IMR-90 (cell line): ENCODE measurements at regions not wholly inside any gene's neighbourhood (a gene's known extent, or its start where the extent isn't known, plus 50 kb on each side); places are given as distances from the start of the nearest gene placed in this dataset.

Source experiments
- ATAC-seq: fragments of 200-7000 bp; cut with Tn5 transposase; 2 replicates; pipeline ENCODE4 v1.9.1; 2020; ENCODE audit warnings: low read depth, mild to moderate bottlenecking, moderate library complexity
- BruUV-seq: library from RNA; stranded (reverse); fragments of 400-500 nt; replicated peaks from 2 replicates; lab custom pipeline; 2021; lab: Mats Ljungman, UMichigan
- CTCF ChIA-PET: fragments of 300-600 bp; formaldehyde crosslinking; extraction: SDS; loops from one replicate; lab custom pipeline; 2021; ENCODE audit warnings: antibody characterized with exemption; lab: Yijun Ruan, JAX
- POLR2A ChIA-PET: fragments of 300-600 bp; sonication (Branson Sonifier 250); formaldehyde crosslinking; loops from one replicate; lab custom pipeline; 2022; ENCODE audit warnings: antibody characterized with exemption; ENCODE audit not compliant: unreplicated experiment; lab: Charles Lee
- DNase-seq: peaks from one replicate; pipeline ENCODE4 v3.0.0; 2013
- H2AFZ ChIP-seq: replicated peaks from 2 replicates; pipeline ENCODE3; 2013; ENCODE audit warnings: low read length, mild to moderate bottlenecking; ENCODE audit not compliant: poor library complexity
- H2AK5ac ChIP-seq: 2 replicates; pipeline ENCODE4 v1.6.1; 2013; ENCODE audit warnings: low read depth, low read length, inconsistent platforms
- H2AK9ac ChIP-seq: replicated peaks from 2 replicates; pipeline ENCODE3; 2013; ENCODE audit warnings: mild to moderate bottlenecking, low read depth, low read length, moderate library complexity; ENCODE audit not compliant: poor library complexity
- H2BK120ac ChIP-seq: 2 replicates; pipeline ENCODE4 v1.6.1; 2013; ENCODE audit warnings: low read depth, low read length, inconsistent platforms
- H2BK15ac ChIP-seq: 3 replicates; pipeline ENCODE4 v1.6.1; 2013; ENCODE audit warnings: low read depth, low read length, inconsistent platforms
- H2BK20ac ChIP-seq: 2 replicates; pipeline ENCODE4 v1.6.1; 2013; ENCODE audit warnings: low read depth, mild to moderate bottlenecking, inconsistent platforms, low read length, moderate library complexity
- H2BK5ac ChIP-seq: 2 replicates; pipeline ENCODE4 v1.6.1; 2013; ENCODE audit warnings: mild to moderate bottlenecking, low read depth, low read length, inconsistent platforms; ENCODE audit not compliant: poor library complexity, severe bottlenecking
- H3K14ac ChIP-seq: replicated peaks from 2 replicates; pipeline ENCODE4 v1.6.1; 2013; ENCODE audit warnings: low read depth, low read length, inconsistent platforms
- H3K18ac ChIP-seq: 2 replicates; pipeline ENCODE4 v1.6.1; 2013; ENCODE audit warnings: low read depth, low read length, control low read depth
- H3K23ac ChIP-seq: 2 replicates; pipeline ENCODE4 v1.6.1; 2013; ENCODE audit warnings: low read depth, low read length, inconsistent platforms
- H3K27ac ChIP-seq: 2 replicates; pipeline ENCODE4 v1.5.1; 2013; ENCODE audit warnings: mild to moderate bottlenecking, control low read depth, low read length; ENCODE audit not compliant: insufficient read depth
- H3K27me3 ChIP-seq: 2 replicates; pipeline ENCODE4 v1.6.1; 2013; ENCODE audit warnings: low read length; ENCODE audit not compliant: control insufficient read depth, insufficient read depth
- H3K36me3 ChIP-seq: 2 replicates; pipeline ENCODE4 v1.6.1; 2013; ENCODE audit warnings: low read length, mixed read lengths; ENCODE audit not compliant: control insufficient read depth, insufficient read depth
- H3K4ac ChIP-seq: 2 replicates; pipeline ENCODE4 v1.6.1; 2013; ENCODE audit warnings: low read depth, low read length, inconsistent platforms
- H3K4me1 ChIP-seq: 2 replicates; pipeline ENCODE4 v1.6.1; 2013; ENCODE audit warnings: low read length, mixed read lengths; ENCODE audit not compliant: control insufficient read depth, insufficient read depth
- H3K4me2 ChIP-seq: 2 replicates; pipeline ENCODE4 v1.6.1; 2013; ENCODE audit warnings: low read depth, mild to moderate bottlenecking, control low read depth, low read length, moderate library complexity
- H3K4me3 ChIP-seq: 2 replicates; pipeline ENCODE4 v1.5.1; 2013; ENCODE audit warnings: low read depth, mild to moderate bottlenecking, control low read depth, low read length, moderate library complexity; ENCODE audit not compliant: insufficient read depth
- H3K56ac ChIP-seq: 2 replicates; pipeline ENCODE4 v1.6.1; 2013; ENCODE audit warnings: low read length, inconsistent platforms; ENCODE audit not compliant: insufficient read depth; ENCODE audit errors: extremely low read depth
- H3K79me1 ChIP-seq, 2 experiments: 2 replicates each; pipeline ENCODE4 v1.6.1; 2013; ENCODE audit warnings: low read length in 2 of 2, inconsistent platforms in 1 of 2, low read depth in 1 of 2
- H3K9ac ChIP-seq: 2 replicates; pipeline ENCODE4 v1.6.1; 2013; ENCODE audit warnings: low read depth, low read length, control low read depth
- H3K9me1 ChIP-seq: 2 replicates; pipeline ENCODE4 v1.6.1; 2013; ENCODE audit warnings: low read length, inconsistent platforms; ENCODE audit not compliant: insufficient read depth
- H3K9me3 ChIP-seq: 2 replicates; pipeline ENCODE4 v1.6.1; 2013; ENCODE audit warnings: low read length; ENCODE audit not compliant: control insufficient read depth, insufficient read depth
- H4K20me1 ChIP-seq: 2 replicates; pipeline ENCODE4 v1.6.1; 2013; ENCODE audit warnings: low read length, inconsistent platforms; ENCODE audit not compliant: insufficient read depth
- H4K5ac ChIP-seq: 2 replicates; pipeline ENCODE4 v1.6.1; 2013; ENCODE audit warnings: mild to moderate bottlenecking, low read depth, low read length, control low read depth
- H4K8ac ChIP-seq, 2 experiments: 2 replicates each; pipeline ENCODE4 v1.6.1; 2013; ENCODE audit warnings: low read depth in 2 of 2, low read length in 2 of 2, control low read depth in 1 of 2, inconsistent platforms in 1 of 2
- H4K91ac ChIP-seq: 2 replicates; pipeline ENCODE4 v1.6.1; 2013; ENCODE audit warnings: low read depth, low read length, inconsistent platforms; ENCODE audit not compliant: insufficient read depth
- BHLHE40 ChIP-seq: fragments of 150-350 bp; IDR thresholded peaks from 2 replicates; pipeline ENCODE4 v1.6.1; 2016; ENCODE audit warnings: mild to moderate bottlenecking, low read depth, low read length
- CEBPB ChIP-seq: IDR thresholded peaks from 2 replicates; pipeline ENCODE4 v1.6.1; 2012; ENCODE audit warnings: low read depth, low read length, improper control_type of control experiment
- CHD1 ChIP-seq: IDR thresholded peaks from 2 replicates; pipeline ENCODE4 v1.6.1; 2012; ENCODE audit warnings: low read depth, low read length, improper control_type of control experiment
- FOS ChIP-seq: fragments of 150-350 bp; IDR thresholded peaks from 2 replicates; pipeline ENCODE4 v1.6.1; 2016; ENCODE audit warnings: low read depth, low read length
- MAFK ChIP-seq: IDR thresholded peaks from 2 replicates; pipeline ENCODE4 v1.6.1; 2012; ENCODE audit warnings: low read depth, low read length, improper control_type of control experiment
- MAZ ChIP-seq: IDR thresholded peaks from 2 replicates; pipeline ENCODE4 v1.6.1; 2012; ENCODE audit warnings: low read depth, mild to moderate bottlenecking, low read length, improper control_type of control experiment, moderate library complexity, borderline replicate concordance
- MXI1 ChIP-seq: IDR thresholded peaks from 2 replicates; pipeline ENCODE4 v1.6.1; 2012; ENCODE audit warnings: low read depth, mild to moderate bottlenecking, low read length, moderate library complexity, borderline replicate concordance
- NFE2L2 ChIP-seq: fragments of 150-350 bp; IDR thresholded peaks from 2 replicates; pipeline ENCODE4 v1.6.1; 2016; ENCODE audit warnings: low read depth, mild to moderate bottlenecking, low read length
- POLR2A ChIP-seq: IDR thresholded peaks from 2 replicates; pipeline ENCODE4 v1.6.1; 2012; ENCODE audit warnings: mild to moderate bottlenecking, low read depth, low read length
- RAD21 ChIP-seq: IDR thresholded peaks from 2 replicates; pipeline ENCODE4 v1.6.1; 2012; ENCODE audit warnings: low read length, improper control_type of control experiment
- RCOR1 ChIP-seq: IDR thresholded peaks from 2 replicates; pipeline ENCODE4 v1.6.1; 2012; ENCODE audit warnings: mild to moderate bottlenecking, low read length, improper control_type of control experiment; ENCODE audit not compliant: insufficient replicate concordance
- RFX5 ChIP-seq: IDR thresholded peaks from 2 replicates; pipeline ENCODE4 v1.8.0; 2012; ENCODE audit warnings: low read depth, mild to moderate bottlenecking, low read length, moderate library complexity
- SMC3 ChIP-seq: fragments of 150-350 bp; IDR thresholded peaks from 2 replicates; pipeline ENCODE4 v1.6.1; 2016; ENCODE audit warnings: low read depth, mild to moderate bottlenecking, antibody characterized with exemption, low read length, moderate library complexity
- WGBS, 2 experiments: methylation state at CpG; one replicate each; pipeline versions ENCODE4 v1.1.5 to v1.1.7; 2013; ENCODE audit warnings: missing lambda C conversion rate in 2 of 2; ENCODE audit not compliant: insufficient read length in 1 of 2; ENCODE audit errors: extremely low coverage in 2 of 2; 5-methylcytosine and 5-hydroxymethylcytosine counted together
- dilution Hi-C: fragments of 300-500 bp; cut with HindIII; formaldehyde crosslinking; loops from one replicate; pipeline ENCODE4 v1.14.3; 2018; ENCODE audit warnings: low sequenced_read_pairs; ENCODE audit not compliant: unreplicated experiment
- in situ Hi-C: fragments of 300-500 bp; cut with MboI; formaldehyde crosslinking; loops from 3 replicates; pipeline ENCODE4 v1.14.3; 2019; ENCODE audit warnings: low sequenced_read_pairs, inconsistent platforms, mixed read lengths
- intact Hi-C: fragments of 100-400 bp; cut with micrococcal nuclease; formaldehyde crosslinking; loops from 2 replicates; pipeline ENCODE4 v1.10.0; 2022
- TF ChIP-seq, protein P1 (sequence below): fragments of 150-350 bp; IDR thresholded peaks from 2 replicates; pipeline ENCODE4 v1.6.1; 2016; ENCODE audit warnings: low read depth, mild to moderate bottlenecking, low read length, moderate library complexity, borderline replicate concordance
- TF ChIP-seq, protein P2 (sequence below): conservative IDR thresholded peaks from 2 replicates; pipeline ENCODE4 v1.5.1; 2012; ENCODE audit warnings: mild to moderate bottlenecking, low read depth, low read length, improper control_type of control experiment
- TF ChIP-seq, protein P3 (sequence below): fragments of 150-350 bp; IDR thresholded peaks from 2 replicates; pipeline ENCODE4 v1.6.1; 2017; ENCODE audit warnings: mild to moderate bottlenecking, antibody characterized with exemption, low read length, low read depth

DNA sequence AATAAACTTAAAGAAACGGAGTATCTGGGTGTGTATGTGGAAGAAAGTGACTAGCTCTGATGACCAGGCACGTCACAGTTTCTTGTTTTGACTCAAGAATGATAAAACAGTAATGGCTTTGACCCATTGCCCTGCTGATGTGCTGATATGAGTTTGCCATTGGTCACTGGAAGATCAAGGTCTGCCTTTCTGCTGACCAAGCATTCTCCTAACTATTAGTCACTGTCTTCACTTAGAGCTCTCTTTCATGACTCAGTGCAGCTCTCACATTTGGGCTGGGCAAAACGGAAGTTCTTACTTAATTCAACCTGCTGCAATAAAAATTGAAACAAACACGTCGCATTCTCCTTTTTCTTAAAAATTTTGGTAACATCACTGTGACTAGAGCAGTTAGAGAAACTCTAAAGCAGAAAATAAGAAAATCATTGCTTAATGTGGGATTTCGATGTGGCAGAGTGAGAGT is 366.7 kb downstream of the BTG1 start:
- Histone ChIP-seq H3K9me1 (peaks cover 2% of the 10 kb centered on the region; the same call in 1 of the 2 replicates), H3K4me1 (peaks cover 4% of the 10 kb centered on the region), H3K18ac (no peak overlapping the region), H3K4me3 (no peak overlapping the region), H2BK5ac (no peak overlapping the region), H3K79me1 (no peaks in the 10 kb centered on the region), H4K91ac (no peak overlapping the region), H3K36me3 (no peaks in the 10 kb centered on the region), H2BK15ac (no peak overlapping the region), H3K4ac (no peak overlapping the region), H3K9me3 (no peaks in the 10 kb centered on the region), H2AK5ac (no peak overlapping the region), H3K4me2 (peak overlapping the region; percentile 14; the same call in 1 of the 2 replicates), H3K14ac (no peak overlapping the region), H4K8ac (no peak overlapping the region), H3K27me3 (peaks cover 2% of the 10 kb centered on the region; the same call in 1 of the 2 replicates), H3K23ac (no peak overlapping the region), H3K56ac (no peak overlapping the region), H2AK9ac (no peak overlapping the region), H3K9ac (no peak overlapping the region), H4K5ac (no peak overlapping the region), H2BK20ac (no peak overlapping the region), H2AFZ (no peak overlapping the region), H3K27ac (no peak overlapping the region), H4K20me1 (no peaks in the 10 kb centered on the region), H2BK120ac (no peak overlapping the region)
- BruUV-seq, result no TSS peak
- ATAC-seq (peak; percentile 81), DNase-seq (peak; percentile 88)
- ChIA-PET POLR2A (no interaction called here), CTCF (interaction anchor here (0.6 to 1.6 kb wide), 4 partner anchors 11 to 204 kb away, joined by 3 to 5 read pairs (median 4); no protein-coding TSS in a partner anchor)
- WGBS, 2 experiments, result 0% methylated on average over 1 of the region's 6 CpGs; no CpG with 5 or more reads in 1 of the 2 experiments
- TF ChIP-seq, protein P1, sequence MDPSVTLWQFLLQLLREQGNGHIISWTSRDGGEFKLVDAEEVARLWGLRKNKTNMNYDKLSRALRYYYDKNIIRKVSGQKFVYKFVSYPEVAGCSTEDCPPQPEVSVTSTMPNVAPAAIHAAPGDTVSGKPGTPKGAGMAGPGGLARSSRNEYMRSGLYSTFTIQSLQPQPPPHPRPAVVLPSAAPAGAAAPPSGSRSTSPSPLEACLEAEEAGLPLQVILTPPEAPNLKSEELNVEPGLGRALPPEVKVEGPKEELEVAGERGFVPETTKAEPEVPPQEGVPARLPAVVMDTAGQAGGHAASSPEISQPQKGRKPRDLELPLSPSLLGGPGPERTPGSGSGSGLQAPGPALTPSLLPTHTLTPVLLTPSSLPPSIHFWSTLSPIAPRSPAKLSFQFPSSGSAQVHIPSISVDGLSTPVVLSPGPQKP, result no peak
- TF ChIP-seq MXI1 (no peak), MAFK (peak; percentile 100), RAD21 (no peak), POLR2A (no peak), MAZ (no peak), RCOR1 (no peak), NFE2L2 (no peak), FOS (peak; percentile 53; the same call in 1 of the 2 replicates), CHD1 (no peak), SMC3 (no peak), RFX5 (no peak), CEBPB (peak; percentile 47; the same call in 1 of the 2 replicates), BHLHE40 (peak; percentile 31; the same call in 1 of the 2 replicates)
- TF ChIP-seq, protein P2, sequence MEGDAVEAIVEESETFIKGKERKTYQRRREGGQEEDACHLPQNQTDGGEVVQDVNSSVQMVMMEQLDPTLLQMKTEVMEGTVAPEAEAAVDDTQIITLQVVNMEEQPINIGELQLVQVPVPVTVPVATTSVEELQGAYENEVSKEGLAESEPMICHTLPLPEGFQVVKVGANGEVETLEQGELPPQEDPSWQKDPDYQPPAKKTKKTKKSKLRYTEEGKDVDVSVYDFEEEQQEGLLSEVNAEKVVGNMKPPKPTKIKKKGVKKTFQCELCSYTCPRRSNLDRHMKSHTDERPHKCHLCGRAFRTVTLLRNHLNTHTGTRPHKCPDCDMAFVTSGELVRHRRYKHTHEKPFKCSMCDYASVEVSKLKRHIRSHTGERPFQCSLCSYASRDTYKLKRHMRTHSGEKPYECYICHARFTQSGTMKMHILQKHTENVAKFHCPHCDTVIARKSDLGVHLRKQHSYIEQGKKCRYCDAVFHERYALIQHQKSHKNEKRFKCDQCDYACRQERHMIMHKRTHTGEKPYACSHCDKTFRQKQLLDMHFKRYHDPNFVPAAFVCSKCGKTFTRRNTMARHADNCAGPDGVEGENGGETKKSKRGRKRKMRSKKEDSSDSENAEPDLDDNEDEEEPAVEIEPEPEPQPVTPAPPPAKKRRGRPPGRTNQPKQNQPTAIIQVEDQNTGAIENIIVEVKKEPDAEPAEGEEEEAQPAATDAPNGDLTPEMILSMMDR, result no peak
- TF ChIP-seq, protein P3, sequence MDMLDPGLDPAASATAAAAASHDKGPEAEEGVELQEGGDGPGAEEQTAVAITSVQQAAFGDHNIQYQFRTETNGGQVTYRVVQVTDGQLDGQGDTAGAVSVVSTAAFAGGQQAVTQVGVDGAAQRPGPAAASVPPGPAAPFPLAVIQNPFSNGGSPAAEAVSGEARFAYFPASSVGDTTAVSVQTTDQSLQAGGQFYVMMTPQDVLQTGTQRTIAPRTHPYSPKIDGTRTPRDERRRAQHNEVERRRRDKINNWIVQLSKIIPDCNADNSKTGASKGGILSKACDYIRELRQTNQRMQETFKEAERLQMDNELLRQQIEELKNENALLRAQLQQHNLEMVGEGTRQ, result no peak
- intact Hi-C loops (loop anchor here (10.0 kb wide), 1 partner anchor 394 kb away; no protein-coding TSS in a partner anchor), in situ Hi-C loops (no loop called here), dilution Hi-C loops (no loop called here)
